ENCODE measurements at regions not wholly inside any gene's neighbourhood (a gene's known extent, or its start where the extent isn't known, plus 50 kb on each side); places are given as distances from the start of the nearest gene placed in this dataset.

DNA sequence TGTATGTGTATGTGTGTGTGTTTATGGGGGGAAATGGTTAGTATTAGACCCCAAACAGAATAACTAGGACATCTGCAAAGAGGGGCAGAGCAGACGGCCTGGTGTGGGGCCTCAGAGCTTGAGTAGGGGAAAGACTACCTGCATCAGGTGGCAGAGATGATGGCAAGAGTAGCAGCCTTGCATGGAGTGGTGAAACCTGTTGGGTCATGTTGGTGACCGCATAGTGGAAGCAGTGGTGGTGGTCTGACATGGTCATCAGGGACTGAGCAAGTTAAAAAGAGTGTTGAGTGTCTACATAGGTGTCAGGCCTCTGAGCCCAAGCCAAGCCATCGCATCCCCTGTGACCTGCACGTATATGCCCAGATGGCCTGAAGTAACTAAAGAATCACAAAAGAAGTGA is 153.2 kb downstream of the FGF10 start:
- H3K4me3 ChIP-seq (ENCODE audit: low read depth, low read length): no peak overlapping the region
- H3K4me1 ChIP-seq (ENCODE audit: control insufficient read depth, insufficient read depth, low read length): no peaks in the 10 kb centered on the region
- ChIA-PET CTCF (no interaction called here), POLR2A (no interaction called here)
- no peaks in the 10 kb centered on the region for H3K9me3 ChIP-seq (ENCODE audit: control insufficient read depth, insufficient read depth, low read depth, low read length)
- TF ChIP-seq ZNF843 (tag by site-specific recombination; IDR thresholded peaks at IDR 0.05) (no peak), ZNF146 (tag by site-specific recombination; IDR thresholded peaks at IDR 0.05) (no peak), ZNF16 (tag by site-specific recombination; IDR thresholded peaks at IDR 0.05; ENCODE audit: low read depth) (no peak), ZNF311 (tag by site-specific recombination; IDR thresholded peaks at IDR 0.05; ENCODE audit: borderline replicate concordance) (no peak), ZBTB1 (tag by site-specific recombination; IDR thresholded peaks at IDR 0.05) (no peak), ZNF837 (tag by site-specific recombination; IDR thresholded peaks at IDR 0.05) (no peak), ZNF324 (tag by site-specific recombination; IDR thresholded peaks at IDR 0.05) (no peak), ZNF555 (tag by site-specific recombination; conservative IDR thresholded peaks at IDR 0.05) (no peak), YY1 (tag by site-specific recombination; IDR thresholded peaks at IDR 0.05) (no peak)
- TF ChIP-seq, protein P1, sequence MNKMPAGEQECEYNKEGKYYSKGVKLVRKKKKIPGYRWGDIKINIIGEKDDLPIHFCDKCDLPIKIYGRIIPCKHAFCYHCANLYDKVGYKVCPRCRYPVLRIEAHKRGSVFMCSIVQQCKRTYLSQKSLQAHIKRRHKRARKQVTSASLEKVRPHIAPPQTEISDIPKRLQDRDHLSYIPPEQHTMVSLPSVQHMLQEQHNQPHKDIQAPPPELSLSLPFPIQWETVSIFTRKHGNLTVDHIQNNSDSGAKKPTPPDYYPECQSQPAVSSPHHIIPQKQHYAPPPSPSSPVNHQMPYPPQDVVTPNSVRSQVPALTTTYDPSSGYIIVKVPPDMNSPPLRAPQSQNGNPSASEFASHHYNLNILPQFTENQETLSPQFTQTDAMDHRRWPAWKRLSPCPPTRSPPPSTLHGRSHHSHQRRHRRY (tag by site-specific recombination; IDR thresholded peaks at IDR 0.05): no peak
- H3K27ac ChIP-seq (ENCODE audit: extremely low read depth, low read depth, low read length): no peak overlapping the region
- no peaks in the 10 kb centered on the region for H3K36me3 ChIP-seq (ENCODE audit: control insufficient read depth in 2 of 2, insufficient read depth in 1 of 2, low read length in 2 of 2)

DNA sequence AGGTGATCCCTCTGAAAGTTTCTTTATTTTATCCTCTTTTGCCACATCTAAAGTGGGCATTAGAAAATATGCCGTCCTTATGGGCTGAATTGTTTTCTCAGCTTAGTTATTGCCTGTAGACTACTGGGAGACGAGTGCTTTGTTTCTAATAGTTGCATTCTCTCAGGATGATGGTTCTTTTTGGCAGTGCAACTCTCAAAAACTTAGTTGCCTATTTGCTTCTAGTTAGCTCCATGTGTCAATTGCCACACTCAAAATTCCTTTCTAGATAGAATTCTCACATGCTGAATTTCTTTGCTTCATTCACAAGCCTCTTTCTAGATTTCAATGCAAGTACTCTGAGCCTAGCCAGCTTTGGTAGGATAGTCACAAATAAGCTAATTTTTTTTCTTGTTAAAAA is 155.5 kb downstream of the FGF10 start:
- Histone ChIP-seq H3K36me3 (ENCODE audit: control insufficient read depth in 2 of 2, insufficient read depth in 1 of 2, low read length in 2 of 2) (no peaks in the 10 kb centered on the region), H3K4me1 (ENCODE audit: control insufficient read depth, insufficient read depth, low read length) (no peaks in the 10 kb centered on the region), H3K4me3 (ENCODE audit: low read depth, low read length) (no peak overlapping the region), H3K9me3 (ENCODE audit: control insufficient read depth, insufficient read depth, low read depth, low read length) (no peaks in the 10 kb centered on the region), H3K27ac (ENCODE audit: extremely low read depth, low read depth, low read length) (no peak overlapping the region)
- ChIA-PET POLR2A (no interaction called here), CTCF (interaction anchor here (0.5 to 0.9 kb wide), 2 partner anchors 14 to 47 kb away, joined by 3 to 4 read pairs; no protein-coding TSS in a partner anchor)
- TF ChIP-seq ZNF311 (tag by site-specific recombination; IDR thresholded peaks at IDR 0.05; ENCODE audit: borderline replicate concordance): no peak
- no peak for TF ChIP-seq ZNF23 (tag by site-specific recombination; IDR thresholded peaks at IDR 0.05; ENCODE audit: borderline replicate concordance)
- TF ChIP-seq GFI1B (tag by site-specific recombination; IDR thresholded peaks at IDR 0.05): no peak
- TF ChIP-seq EGR2 (tag by site-specific recombination; IDR thresholded peaks at IDR 0.05; ENCODE audit: low read depth): no peak
- no peak for TF ChIP-seq PRDM1 (tag by site-specific recombination; IDR thresholded peaks at IDR 0.05)
- TF ChIP-seq ZNF530 (tag by site-specific recombination; IDR thresholded peaks at IDR 0.05; ENCODE audit: low read depth): no peak
- no peak for TF ChIP-seq ZNF423 (tag by site-specific recombination; IDR thresholded peaks at IDR 0.05)
- TF ChIP-seq SETDB1 (IDR thresholded peaks at IDR 0.05; ENCODE audit: insufficient read length, low read length): no peak
- TF ChIP-seq, protein P2, sequence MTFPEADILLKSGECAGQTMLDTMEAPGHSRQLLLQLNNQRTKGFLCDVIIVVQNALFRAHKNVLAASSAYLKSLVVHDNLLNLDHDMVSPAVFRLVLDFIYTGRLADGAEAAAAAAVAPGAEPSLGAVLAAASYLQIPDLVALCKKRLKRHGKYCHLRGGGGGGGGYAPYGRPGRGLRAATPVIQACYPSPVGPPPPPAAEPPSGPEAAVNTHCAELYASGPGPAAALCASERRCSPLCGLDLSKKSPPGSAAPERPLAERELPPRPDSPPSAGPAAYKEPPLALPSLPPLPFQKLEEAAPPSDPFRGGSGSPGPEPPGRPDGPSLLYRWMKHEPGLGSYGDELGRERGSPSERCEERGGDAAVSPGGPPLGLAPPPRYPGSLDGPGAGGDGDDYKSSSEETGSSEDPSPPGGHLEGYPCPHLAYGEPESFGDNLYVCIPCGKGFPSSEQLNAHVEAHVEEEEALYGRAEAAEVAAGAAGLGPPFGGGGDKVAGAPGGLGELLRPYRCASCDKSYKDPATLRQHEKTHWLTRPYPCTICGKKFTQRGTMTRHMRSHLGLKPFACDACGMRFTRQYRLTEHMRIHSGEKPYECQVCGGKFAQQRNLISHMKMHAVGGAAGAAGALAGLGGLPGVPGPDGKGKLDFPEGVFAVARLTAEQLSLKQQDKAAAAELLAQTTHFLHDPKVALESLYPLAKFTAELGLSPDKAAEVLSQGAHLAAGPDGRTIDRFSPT (tag by site-specific recombination; IDR thresholded peaks at IDR 0.05): no peak
- TF ChIP-seq ZNF660 (tag by site-specific recombination; IDR thresholded peaks at IDR 0.05): no peak
- no peak for TF ChIP-seq ZIC2 (tag by site-specific recombination; IDR thresholded peaks at IDR 0.05)
- TF ChIP-seq ZNF623 (tag by site-specific recombination; IDR thresholded peaks at IDR 0.05): no peak
- TF ChIP-seq ZNF416 (tag by site-specific recombination; IDR thresholded peaks at IDR 0.05): no peak
- no peak for TF ChIP-seq ZNF146 (tag by site-specific recombination; IDR thresholded peaks at IDR 0.05)
- TF ChIP-seq ZNF133 (tag by site-specific recombination; IDR thresholded peaks at IDR 0.05): no peak
- no peak for TF ChIP-seq ZBTB7A (tag by site-specific recombination; IDR thresholded peaks at IDR 0.05; ENCODE audit: low read depth)
- no peak for TF ChIP-seq ZNF670 (tag by site-specific recombination; IDR thresholded peaks at IDR 0.05; ENCODE audit: low read depth)
- no peak for TF ChIP-seq ZNF16 (tag by site-specific recombination; IDR thresholded peaks at IDR 0.05; ENCODE audit: low read depth)
- TF ChIP-seq SP3 (tag by site-specific recombination; IDR thresholded peaks at IDR 0.05): no peak

Measured in HEK293 (cell line).